ENCODE measurements at regions not wholly inside any gene's neighbourhood (a gene's known extent, or its start where the extent isn't known, plus 50 kb on each side); places are given as distances from the start of the nearest gene placed in this dataset.

- TF ChIP-seq PRDM1 (tag by site-specific recombination; IDR thresholded peaks at IDR 0.05), result no peak; the same call in 1 of the 2 replicates
- no peak for TF ChIP-seq ZNF341 (tag by site-specific recombination; IDR thresholded peaks at IDR 0.05; ENCODE audit: low read depth)
- no peak for TF ChIP-seq SCRT1 (tag by site-specific recombination; IDR thresholded peaks at IDR 0.05; ENCODE audit: borderline replicate concordance)
- no peak for TF ChIP-seq KLF17 (tag by site-specific recombination; IDR thresholded peaks at IDR 0.05)
- TF ChIP-seq ZNF112 (tag by site-specific recombination; IDR thresholded peaks at IDR 0.05), result no peak
- TF ChIP-seq GLI4 (tag by site-specific recombination; IDR thresholded peaks at IDR 0.05), result no peak
- no peak for TF ChIP-seq KLF1 (tag by site-specific recombination; IDR thresholded peaks at IDR 0.05)
- no peak for TF ChIP-seq ZNF76 (tag by site-specific recombination; IDR thresholded peaks at IDR 0.05; ENCODE audit: borderline replicate concordance, low read depth)
- TF ChIP-seq ELK4 (IDR thresholded peaks at IDR 0.05; ENCODE audit: borderline replicate concordance, low read depth, low read length), result no peak
- TF ChIP-seq ZNF624 (tag by site-specific recombination; IDR thresholded peaks at IDR 0.05), result no peak
- TF ChIP-seq ZNF16 (tag by site-specific recombination; IDR thresholded peaks at IDR 0.05; ENCODE audit: low read depth), result no peak
- TF ChIP-seq ZSCAN30 (tag by site-specific recombination; IDR thresholded peaks at IDR 0.05), result no peak
- peak; percentile 15; the same call in 1 of the 2 replicates for TF ChIP-seq ZBTB44 (tag by site-specific recombination; IDR thresholded peaks at IDR 0.05)
- no peak; the same call in none of the 2 replicates for TF ChIP-seq ZNF654 (tag by site-specific recombination; IDR thresholded peaks at IDR 0.05; ENCODE audit: low read depth)
- TF ChIP-seq ZNF677 (tag by site-specific recombination; IDR thresholded peaks at IDR 0.05), result no peak
- TF ChIP-seq ZNF24 (tag by site-specific recombination; IDR thresholded peaks at IDR 0.05), result peak; percentile 93
- no peak for TF ChIP-seq ZNF174 (tag by site-specific recombination; IDR thresholded peaks at IDR 0.05)
- TF ChIP-seq ZNF776 (tag by site-specific recombination; IDR thresholded peaks at IDR 0.05; ENCODE audit: borderline replicate concordance), result no peak
- no peak for TF ChIP-seq ZNF837 (tag by site-specific recombination; IDR thresholded peaks at IDR 0.05)
- TF ChIP-seq ZSCAN18 (tag by site-specific recombination; IDR thresholded peaks at IDR 0.05), result peak; percentile 20; the same call in 1 of the 2 replicates
- TF ChIP-seq ZNF501 (tag by site-specific recombination; IDR thresholded peaks at IDR 0.05), result no peak
- TF ChIP-seq ZNF707 (tag by site-specific recombination; IDR thresholded peaks at IDR 0.05), result no peak
- no peak for TF ChIP-seq TRIM28 (IDR thresholded peaks at IDR 0.05; ENCODE audit: borderline replicate concordance, low read length)
- peak; percentile 60; the same call in 1 of the 2 replicates for TF ChIP-seq ZXDB (tag by site-specific recombination; IDR thresholded peaks at IDR 0.05)
- TF ChIP-seq GLI2 (tag by site-specific recombination; IDR thresholded peaks at IDR 0.05; ENCODE audit: borderline replicate concordance, low read depth), result peak; percentile 54; the same call in 1 of the 2 replicates
- no peak for TF ChIP-seq ZBTB8A (tag by site-specific recombination; IDR thresholded peaks at IDR 0.05)
- TF ChIP-seq PRDM6 (tag by site-specific recombination; IDR thresholded peaks at IDR 0.05), result peak; percentile 76
- no peak for TF ChIP-seq ZNF239 (tag by site-specific recombination; IDR thresholded peaks at IDR 0.05)
- no peak for TF ChIP-seq ZBTB11 (tag by site-specific recombination; conservative IDR thresholded peaks at IDR 0.05; ENCODE audit: low read depth)
Measured at GRCh38 chr9:85339338-85339737, 402.4 kb downstream of the AGTPBP1 start (continued).
